ENCODE measurements at regions not wholly inside any gene's neighbourhood (a gene's known extent, or its start where the extent isn't known, plus 50 kb on each side); places are given as distances from the start of the nearest gene placed in this dataset.

- no peak for DNase-seq
- intact Hi-C loops (cut with DNase I; ENCODE audit: low total_unique reads) (no loop called here), in situ Hi-C loops (cut with MboI; ENCODE audit: low pct_ligation_motif_present in 1 of 4, low pct_unique_long_range_greater_than_20kb in 1 of 4, low sequenced_read_pairs in 3 of 4) (loop anchor here in 1 of 4 donors (25.0 kb wide), 1 partner anchor 89 kb away; no protein-coding TSS in a partner anchor)
- no peaks in the 10 kb centered on the region for H3K9me3 ChIP-seq
- no peak overlapping the region for H3K4me3 ChIP-seq
- H3K36me3 ChIP-seq = no peaks in the 10 kb centered on the region
- no peak for TF ChIP-seq POLR2AphosphoS5 (IDR thresholded peaks at IDR 0.05)
- no peak for TF ChIP-seq POLR2A (IDR thresholded peaks at IDR 0.05)
- TF ChIP-seq EP300 (IDR thresholded peaks at IDR 0.05; ENCODE audit: low read depth) = no peak
- TF ChIP-seq CTCF (IDR thresholded peaks at IDR 0.05) = no peak
- no peak overlapping the region for H3K27ac ChIP-seq
- 84% methylated on average over 8 of the region's 8 CpGs; no CpG with 5 or more reads in 1 of the 2 donors for WGBS, 2 donors (ENCODE audit: low coverage in 1 of 2)
- H3K4me1 ChIP-seq = peaks cover 7 to 13% (median 8%) of the 10 kb centered on the region in 4 donors
- H3K27me3 ChIP-seq = no peaks in the 10 kb centered on the region
Observed at GRCh38 chr2:15726321-15727057, 134.8 kb downstream of the DDX1 start.

GRCh38 chr2:15727396-15728244 lies 136.0 kb downstream of the DDX1 start:
- 50 to 82% methylated on average over 5 to 9 of the region's 9 CpGs for WGBS, 2 donors (ENCODE audit: low coverage in 1 of 2)
- in situ Hi-C loops (cut with MboI; ENCODE audit: low pct_ligation_motif_present in 1 of 4, low pct_unique_long_range_greater_than_20kb in 1 of 4, low sequenced_read_pairs in 3 of 4) = loop anchor here in 1 of 4 donors (25.0 kb wide), 1 partner anchor 90 kb away; no protein-coding TSS in a partner anchor
- DNase-seq = no peak

GRCh38 chr2:15728245-15728938 lies 136.7 kb downstream of the DDX1 start:
- Histone ChIP-seq H3K4me1 (peaks cover 7 to 18% (median 8%) of the 10 kb centered on the region in 4 donors), H3K36me3 (no peaks in the 10 kb centered on the region), H3K4me3 (no peak overlapping the region), H3K9me3 (no peaks in the 10 kb centered on the region), H3K27me3 (no peaks in the 10 kb centered on the region), H3K27ac (no peak overlapping the region)
- 90 to 96% methylated on average over 3 to 9 of the region's 9 CpGs for WGBS, 2 donors (ENCODE audit: low coverage in 1 of 2)
- TF ChIP-seq EP300 (IDR thresholded peaks at IDR 0.05; ENCODE audit: low read depth) (no peak), POLR2A (IDR thresholded peaks at IDR 0.05) (no peak), POLR2AphosphoS5 (IDR thresholded peaks at IDR 0.05) (no peak), CTCF (IDR thresholded peaks at IDR 0.05) (no peak)
- intact Hi-C loops (cut with DNase I; ENCODE audit: low total_unique reads) (no loop called here), in situ Hi-C loops (cut with MboI; ENCODE audit: low pct_ligation_motif_present in 1 of 4, low pct_unique_long_range_greater_than_20kb in 1 of 4, low sequenced_read_pairs in 3 of 4) (loop anchor here in 1 of 4 donors (25.0 kb wide), 1 partner anchor 91 kb away; no protein-coding TSS in a partner anchor)
- DNase-seq = no peak

More at GRCh38 chr2:15727396-15728244, 136.0 kb downstream of the DDX1 start:
- H3K4me1 ChIP-seq = peaks cover 7 to 13% (median 8%) of the 10 kb centered on the region in 4 donors
- H3K27ac ChIP-seq = no peak overlapping the region
- no peaks in the 10 kb centered on the region for H3K27me3 ChIP-seq
- H3K4me3 ChIP-seq = no peak overlapping the region
- no peaks in the 10 kb centered on the region for H3K36me3 ChIP-seq
- intact Hi-C loops (cut with DNase I; ENCODE audit: low total_unique reads) = no loop called here
- no peaks in the 10 kb centered on the region for H3K9me3 ChIP-seq
- TF ChIP-seq CTCF (IDR thresholded peaks at IDR 0.05) (no peak), POLR2AphosphoS5 (IDR thresholded peaks at IDR 0.05) (no peak), EP300 (IDR thresholded peaks at IDR 0.05; ENCODE audit: low read depth) (no peak), POLR2A (IDR thresholded peaks at IDR 0.05) (no peak)

All from transverse colon (tissue), 4 donors.